Hepatocyte (in vitro differentiated cells): ENCODE measurements at regions not wholly inside any gene's neighbourhood (a gene's known extent, or its start where the extent isn't known, plus 50 kb on each side); places are given as distances from the start of the nearest gene placed in this dataset.

Experiments
- CTCF ChIP-seq: fragments of 200-600 bp; sonication (generic); IDR thresholded peaks from 2 replicates; pipeline ENCODE4 v1.5.1; 2016; ENCODE audit warnings: antibody characterized with exemption, mild to moderate bottlenecking; ENCODE audit not compliant: poor library complexity
- EZH2 ChIP-seq: fragments of 200-600 bp; sonication (generic); IDR thresholded peaks from 2 replicates; pipeline ENCODE4 v1.6.1; 2016; ENCODE audit warnings: antibody characterized with exemption, mild to moderate bottlenecking, borderline replicate concordance

GRCh38 chr15:69556344-69556743 is 103.7 kb downstream of the RPLP1 start:
- TF ChIP-seq CTCF = no peak
- TF ChIP-seq EZH2 = no peak
